Ishikawa (cell line): ENCODE measurements at regions not wholly inside any gene's neighbourhood (a gene's known extent, or its start where the extent isn't known, plus 50 kb on each side); places are given as distances from the start of the nearest gene placed in this dataset.

Experiments used
- CEBPB ChIP-seq: IDR thresholded peaks from 2 replicates; pipeline ENCODE4 v1.6.1; 2012
- CREB1 ChIP-seq: IDR thresholded peaks from 2 replicates; pipeline ENCODE4 v1.6.1; 2012; ENCODE audit warnings: low read depth
- EGR1 ChIP-seq: IDR thresholded peaks from 2 replicates; pipeline ENCODE4 v1.6.1; 2012
- EP300 ChIP-seq: IDR thresholded peaks from 2 replicates; pipeline ENCODE4 v1.6.1; 2012; ENCODE audit warnings: borderline replicate concordance
- FOXM1 ChIP-seq: IDR thresholded peaks from 2 replicates; pipeline ENCODE4 v1.6.1; 2012; ENCODE audit warnings: low read depth, borderline replicate concordance
- MAX ChIP-seq: IDR thresholded peaks from 2 replicates; pipeline ENCODE4 v1.6.1; 2012
- NFIC ChIP-seq: IDR thresholded peaks from 2 replicates; pipeline ENCODE4 v1.6.1; 2012
- RAD21 ChIP-seq: IDR thresholded peaks from 2 replicates; pipeline ENCODE4 v1.6.1; 2012; ENCODE audit warnings: low read depth
- REST ChIP-seq: IDR thresholded peaks from 2 replicates; pipeline ENCODE4 v1.6.1; 2012; ENCODE audit warnings: low read depth, mild to moderate bottlenecking
- TAF1 ChIP-seq: IDR thresholded peaks from 2 replicates; pipeline ENCODE4 v1.6.1; 2012; ENCODE audit warnings: low read depth, mild to moderate bottlenecking
- TCF12 ChIP-seq: IDR thresholded peaks from 2 replicates; pipeline ENCODE4 v1.6.1; 2012; ENCODE audit warnings: low read depth
- TEAD4 ChIP-seq: IDR thresholded peaks from 2 replicates; pipeline ENCODE4 v1.6.1; 2012
- USF1 ChIP-seq: IDR thresholded peaks from 2 replicates; pipeline ENCODE4 v1.6.1; 2012
- YY1 ChIP-seq: IDR thresholded peaks from 2 replicates; pipeline ENCODE4 v1.6.1; 2012; ENCODE audit warnings: low read depth
- ZBTB7A ChIP-seq: IDR thresholded peaks from 2 replicates; pipeline ENCODE4 v1.6.1; 2012; ENCODE audit warnings: low read depth

- no peak for TF ChIP-seq FOXM1
- TF ChIP-seq REST, result no peak
- no peak for TF ChIP-seq TAF1
- TF ChIP-seq USF1, result no peak
- no peak for TF ChIP-seq CEBPB
- TF ChIP-seq TEAD4, result no peak
- TF ChIP-seq NFIC, result no peak
- TF ChIP-seq RAD21, result no peak
- TF ChIP-seq EP300, result no peak
- TF ChIP-seq MAX, result no peak
- no peak for TF ChIP-seq ZBTB7A
- no peak for TF ChIP-seq TCF12
- TF ChIP-seq YY1, result no peak
Measured at GRCh38 chr16:86883583-86884389, 305.4 kb downstream of the FOXL1 start.

- no peak for TF ChIP-seq USF1
- TF ChIP-seq TEAD4, result no peak
Measured at GRCh38 chr16:86884390-86884650, 306.0 kb downstream of the FOXL1 start.

- TF ChIP-seq REST (no peak), TEAD4 (no peak), EP300 (no peak), CREB1 (no peak), TCF12 (no peak), MAX (no peak), USF1 (no peak), YY1 (no peak)
Measured at GRCh38 chr16:86885139-86885538, 306.8 kb downstream of the FOXL1 start.

- TF ChIP-seq TEAD4, result no peak
- TF ChIP-seq MAX, result no peak
- TF ChIP-seq CEBPB, result no peak
- no peak for TF ChIP-seq NFIC
- TF ChIP-seq EGR1, result no peak
- TF ChIP-seq FOXM1, result no peak
- TF ChIP-seq EP300, result no peak
- no peak for TF ChIP-seq CREB1
- TF ChIP-seq REST, result no peak
- no peak for TF ChIP-seq ZBTB7A
- no peak for TF ChIP-seq RAD21
- TF ChIP-seq YY1, result no peak
- TF ChIP-seq USF1, result no peak
- TF ChIP-seq TAF1, result no peak
- TF ChIP-seq TCF12, result no peak
Measured at GRCh38 chr16:86886651-86887050, 308.3 kb downstream of the FOXL1 start.
